Astrocyte of the cerebellum (primary cell): ENCODE measurements at regions not wholly inside any gene's neighbourhood (a gene's known extent, or its start where the extent isn't known, plus 50 kb on each side); places are given as distances from the start of the nearest gene placed in this dataset.

Experiments
- DNase-seq: peaks from one replicate; pipeline ENCODE4 v3.0.0-alpha.2; 2011; ENCODE audit warnings: low read depth
- H3K4me3 ChIP-seq: 2 replicates; pipeline ENCODE4 v1.5.1; 2011; ENCODE audit warnings: mild to moderate bottlenecking, low read depth, low read length, moderate library complexity
- in situ Hi-C: cut with HindIII; loops from 2 replicates; pipeline ENCODE4 v1.10.0; 2017; ENCODE audit warnings: low sequenced_read_pairs
- TF ChIP-seq, protein P1 (sequence below): IDR thresholded peaks from 2 replicates; pipeline ENCODE4 v1.5.1; 2012; ENCODE audit warnings: low read length, low read depth, moderate library complexity, mild to moderate bottlenecking; ENCODE audit errors: missing control alignments

DNA sequence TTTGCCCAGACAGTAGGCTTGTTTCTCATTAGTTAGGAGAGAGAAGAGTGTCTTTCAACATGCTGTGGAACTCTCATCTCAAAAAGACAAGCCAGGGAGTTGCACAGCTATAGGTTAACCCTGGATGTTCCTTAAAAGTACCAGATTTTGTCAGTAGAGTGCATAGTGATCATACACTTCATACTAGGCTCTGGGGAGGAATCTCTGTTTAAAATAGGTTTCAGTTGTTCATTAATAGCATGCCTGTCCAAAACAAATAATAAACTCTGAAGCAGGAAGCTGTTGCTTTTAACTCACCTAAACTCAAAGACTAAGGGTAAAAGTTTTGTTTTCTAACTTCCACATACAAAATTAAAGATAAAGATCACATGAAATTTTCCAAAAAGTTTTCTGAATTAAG, 1948.4 kb downstream of the C4orf33 start:
- TF ChIP-seq, protein P1, sequence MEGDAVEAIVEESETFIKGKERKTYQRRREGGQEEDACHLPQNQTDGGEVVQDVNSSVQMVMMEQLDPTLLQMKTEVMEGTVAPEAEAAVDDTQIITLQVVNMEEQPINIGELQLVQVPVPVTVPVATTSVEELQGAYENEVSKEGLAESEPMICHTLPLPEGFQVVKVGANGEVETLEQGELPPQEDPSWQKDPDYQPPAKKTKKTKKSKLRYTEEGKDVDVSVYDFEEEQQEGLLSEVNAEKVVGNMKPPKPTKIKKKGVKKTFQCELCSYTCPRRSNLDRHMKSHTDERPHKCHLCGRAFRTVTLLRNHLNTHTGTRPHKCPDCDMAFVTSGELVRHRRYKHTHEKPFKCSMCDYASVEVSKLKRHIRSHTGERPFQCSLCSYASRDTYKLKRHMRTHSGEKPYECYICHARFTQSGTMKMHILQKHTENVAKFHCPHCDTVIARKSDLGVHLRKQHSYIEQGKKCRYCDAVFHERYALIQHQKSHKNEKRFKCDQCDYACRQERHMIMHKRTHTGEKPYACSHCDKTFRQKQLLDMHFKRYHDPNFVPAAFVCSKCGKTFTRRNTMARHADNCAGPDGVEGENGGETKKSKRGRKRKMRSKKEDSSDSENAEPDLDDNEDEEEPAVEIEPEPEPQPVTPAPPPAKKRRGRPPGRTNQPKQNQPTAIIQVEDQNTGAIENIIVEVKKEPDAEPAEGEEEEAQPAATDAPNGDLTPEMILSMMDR, result no peak
- in situ Hi-C loops, result no loop called here
- no peak overlapping the region for H3K4me3 ChIP-seq
- DNase-seq, result no peak

DNA sequence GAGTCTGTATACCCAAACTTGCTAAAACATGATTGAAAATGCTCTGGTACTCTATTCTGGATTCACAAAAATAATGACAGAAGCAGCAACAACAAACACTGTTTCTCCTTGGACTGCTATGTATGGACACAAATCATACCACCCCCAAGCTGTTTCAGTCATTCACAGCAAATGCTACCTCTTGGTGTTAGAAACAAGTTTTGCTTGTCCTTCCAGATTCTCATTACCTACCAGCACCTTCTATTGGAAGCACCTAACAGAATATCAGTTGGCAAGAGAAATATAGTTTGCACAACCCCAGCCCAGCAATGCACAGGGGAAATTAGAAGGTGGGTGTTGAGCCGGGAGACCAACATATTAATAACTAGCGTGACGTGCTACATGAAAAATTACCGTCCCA, 1950.9 kb downstream of the C4orf33 start:
- in situ Hi-C loops, result no loop called here
- H3K4me3 ChIP-seq, result no peak overlapping the region
- TF ChIP-seq, protein P1, result no peak
- no peak for DNase-seq

DNA sequence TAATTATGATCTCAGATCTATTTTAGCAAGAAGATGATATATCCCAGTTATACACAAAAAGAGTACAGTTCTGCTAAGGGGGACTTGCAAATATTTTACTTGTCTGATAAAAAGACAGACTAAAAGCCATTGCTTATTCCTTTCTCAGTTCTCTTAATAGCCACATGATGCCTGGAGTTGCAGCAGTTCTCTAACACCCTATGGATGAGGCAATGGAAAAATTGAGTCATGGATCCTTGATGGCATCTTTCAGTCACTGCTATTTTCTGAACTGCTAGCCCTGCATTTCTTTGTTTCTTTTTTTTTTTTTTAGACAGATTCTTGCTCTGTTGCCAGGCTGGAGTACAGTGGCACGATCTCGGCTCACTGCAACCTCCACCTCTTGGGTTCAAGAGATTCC, 1956.7 kb downstream of the C4orf33 start:
- TF ChIP-seq, protein P1, result no peak
- in situ Hi-C loops, result no loop called here
- no peak for DNase-seq
- H3K4me3 ChIP-seq, result no peak overlapping the region

DNA sequence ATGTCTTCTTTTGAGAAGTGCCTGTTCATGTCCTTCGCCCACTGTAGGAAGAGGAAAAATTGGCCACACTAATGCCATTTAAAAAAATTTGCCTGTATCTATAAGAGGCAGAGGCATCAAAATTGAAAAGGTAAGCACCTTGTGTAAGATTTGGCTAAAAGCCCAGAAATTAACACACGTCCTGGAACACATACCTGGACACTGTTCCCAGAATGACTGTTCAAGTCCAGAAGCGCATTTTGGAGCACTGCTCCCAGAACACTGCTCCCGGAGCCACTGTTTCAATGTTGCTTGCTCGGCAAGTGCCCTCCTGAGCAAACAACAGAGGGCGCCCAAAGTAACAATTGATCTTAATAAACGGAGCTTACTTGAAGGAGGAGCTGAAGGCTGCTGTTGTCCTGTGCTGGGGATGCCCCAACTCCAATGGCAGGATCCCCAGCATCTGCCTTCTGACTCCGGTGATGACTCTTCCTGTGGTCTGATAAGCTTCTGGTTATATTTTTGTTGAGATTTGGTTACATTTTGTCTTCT, 1958.6 kb downstream of the C4orf33 start:
- DNase-seq, result no peak
- TF ChIP-seq, protein P1, result no peak
- no peak overlapping the region for H3K4me3 ChIP-seq
- in situ Hi-C loops, result no loop called here

DNA sequence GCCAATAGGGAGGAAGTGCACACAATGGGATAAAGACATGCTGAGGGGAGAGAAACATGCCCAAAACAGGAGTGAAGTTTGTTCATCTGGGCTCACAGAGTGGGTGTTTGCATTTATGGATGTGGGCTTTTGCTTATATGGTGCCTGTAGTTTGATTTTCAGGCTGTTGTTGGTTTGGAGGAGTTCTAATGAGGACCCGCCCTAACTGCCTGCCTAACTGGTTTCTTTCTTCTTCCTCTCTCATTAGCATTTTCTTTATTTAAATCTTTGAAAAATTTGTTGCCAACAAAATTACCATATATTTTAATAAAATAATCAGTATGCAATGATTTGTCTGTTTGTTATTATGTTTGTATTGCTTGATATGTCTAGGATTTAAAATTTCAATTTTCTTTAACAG, 1965.8 kb downstream of the C4orf33 start:
- in situ Hi-C loops, result no loop called here
- no peak overlapping the region for H3K4me3 ChIP-seq
- DNase-seq, result no peak
- TF ChIP-seq, protein P1, result no peak

DNA sequence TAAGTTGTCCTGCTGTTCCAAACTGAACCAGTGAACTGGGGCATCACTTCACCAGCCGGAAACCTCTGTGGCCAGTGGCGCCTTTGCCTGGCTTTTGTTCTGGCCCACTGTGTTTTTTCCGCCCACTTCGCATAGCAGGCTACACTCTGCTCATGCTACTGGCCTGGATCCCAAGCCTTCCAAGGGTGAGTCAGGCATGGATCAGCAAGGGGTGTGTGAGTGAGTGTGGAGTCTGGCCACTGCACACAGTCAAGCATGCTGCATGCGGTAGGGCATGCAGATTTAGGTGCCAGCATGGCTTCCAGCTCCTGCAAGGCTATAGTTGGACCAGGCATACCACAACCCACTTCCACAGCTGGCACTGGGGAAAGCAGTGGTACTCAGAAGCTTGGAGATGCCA, 1967.9 kb downstream of the C4orf33 start:
- no peak overlapping the region for H3K4me3 ChIP-seq
- TF ChIP-seq, protein P1, result no peak
- no peak for DNase-seq
- in situ Hi-C loops, result no loop called here

DNA sequence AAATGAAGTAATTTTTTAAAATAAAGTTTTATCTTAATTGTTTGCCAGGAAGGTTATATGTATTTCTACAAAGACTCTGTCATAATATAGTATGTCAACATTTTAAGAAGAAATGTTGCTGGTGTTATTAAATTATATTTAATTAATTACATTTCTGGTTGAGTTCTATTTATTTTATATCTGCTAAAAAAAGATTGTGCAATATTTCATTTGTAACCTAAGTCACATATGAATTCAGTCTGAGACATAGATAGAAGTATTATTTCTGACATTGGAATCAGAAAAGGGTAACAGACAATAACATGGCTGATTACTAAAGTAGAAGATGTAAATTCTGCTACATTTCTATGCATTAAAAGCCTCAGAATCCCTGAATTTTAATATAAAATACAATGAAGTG, 1985.1 kb downstream of the C4orf33 start:
- no peak for DNase-seq
- H3K4me3 ChIP-seq, result no peak overlapping the region
- TF ChIP-seq, protein P1, result no peak
- in situ Hi-C loops, result no loop called here
